Neuronal stem cell (in vitro differentiated cells): ENCODE measurements at regions not wholly inside any gene's neighbourhood (a gene's known extent, or its start where the extent isn't known, plus 50 kb on each side); places are given as distances from the start of the nearest gene placed in this dataset.

ENCODE experiments used
- DNase-seq: peaks from one replicate; pipeline ENCODE4 v3.0.0-alpha.2; 2013; ENCODE audit warnings: low spot score
- H2AFZ ChIP-seq: one replicate; pipeline ENCODE4 v1.6.1; 2013; ENCODE audit warnings: mild to moderate bottlenecking, low read length, inconsistent platforms
- H2AK5ac ChIP-seq: 2 replicates; pipeline ENCODE4 v1.6.1; 2013; ENCODE audit warnings: low read depth, mild to moderate bottlenecking, inconsistent platforms, low read length, moderate library complexity, mixed read lengths
- H2BK120ac ChIP-seq: 2 replicates; pipeline ENCODE4 v1.6.1; 2013; ENCODE audit warnings: low read depth, mild to moderate bottlenecking, inconsistent platforms, low read length, moderate library complexity, mixed read lengths
- H2BK12ac ChIP-seq: one replicate; pipeline ENCODE4 v1.6.1; 2013; ENCODE audit warnings: low read length, inconsistent platforms
- H2BK15ac ChIP-seq: 2 replicates; pipeline ENCODE4 v1.6.1; 2013; ENCODE audit warnings: mild to moderate bottlenecking, low read length, inconsistent platforms, mixed read lengths
- H2BK5ac ChIP-seq: one replicate; pipeline ENCODE4 v1.6.1; 2013; ENCODE audit warnings: inconsistent platforms, mild to moderate bottlenecking, low read length, moderate library complexity
- H3K14ac ChIP-seq: one replicate; pipeline ENCODE4 v1.6.1; 2013; ENCODE audit warnings: low read length, inconsistent platforms
- H3K18ac ChIP-seq: 2 replicates; pipeline ENCODE4 v1.6.1; 2013; ENCODE audit warnings: low read length, inconsistent platforms
- H3K23ac ChIP-seq: 2 replicates; pipeline ENCODE4 v1.6.1; 2013; ENCODE audit warnings: low read depth, mild to moderate bottlenecking, mixed read lengths, low read length, inconsistent platforms; ENCODE audit not compliant: poor library complexity
- H3K27ac ChIP-seq: replicated peaks from 3 replicates; pipeline ENCODE4 v1.5.1; 2013; ENCODE audit warnings: low read length, inconsistent platforms
- H3K27me3 ChIP-seq, 3 experiments: 2 replicates each; pipeline ENCODE4 v1.6.1; 2013; ENCODE audit warnings: low read length in 3 of 3, mild to moderate bottlenecking in 2 of 3, inconsistent platforms in 1 of 3, low read depth in 1 of 3, mixed read lengths in 1 of 3, moderate library complexity in 1 of 3; ENCODE audit not compliant: control insufficient read depth in 3 of 3, insufficient read depth in 3 of 3
- H3K36me3 ChIP-seq, 2 donors: replicated peaks in 1 of 2; 2 replicates each; pipeline ENCODE4 v1.6.1; 2013; ENCODE audit warnings: low read length in 2 of 2; ENCODE audit not compliant: control insufficient read depth in 2 of 2, insufficient read depth in 2 of 2
- H3K4ac ChIP-seq: 2 replicates; pipeline ENCODE4 v1.6.1; 2013; ENCODE audit warnings: inconsistent platforms, mild to moderate bottlenecking, low read length, moderate library complexity
- H3K4me1 ChIP-seq, 2 donors: 1 replicate in 1 of 2; 2 replicates in 1 of 2; pipeline ENCODE4 v1.6.1; 2013; ENCODE audit warnings: low read length in 2 of 2, low read depth in 1 of 2; ENCODE audit not compliant: control insufficient read depth in 2 of 2, insufficient read depth in 1 of 2
- H3K4me2 ChIP-seq: one replicate; pipeline ENCODE4 v1.6.1; 2013; ENCODE audit warnings: mild to moderate bottlenecking, low read length, inconsistent platforms; ENCODE audit not compliant: insufficient read depth, poor library complexity, severe bottlenecking
- H3K4me3 ChIP-seq, 2 donors: 2 replicates each; pipeline ENCODE4 v1.5.1; 2013; ENCODE audit warnings: low read length in 2 of 2, mild to moderate bottlenecking in 2 of 2, inconsistent platforms in 1 of 2, moderate library complexity in 1 of 2
- H3K79me1 ChIP-seq: one replicate; pipeline ENCODE4 v1.6.1; 2013; ENCODE audit warnings: low read depth, mild to moderate bottlenecking, inconsistent platforms, low read length, moderate library complexity
- H3K9ac ChIP-seq: one replicate; pipeline ENCODE4 v1.6.1; 2013; ENCODE audit warnings: mild to moderate bottlenecking, low read depth, low read length, inconsistent platforms; ENCODE audit not compliant: poor library complexity
- H3K9me3 ChIP-seq, 2 donors: replicated peaks in 1 of 2; 2 replicates each; pipeline versions ENCODE3 to v1.6.1; 2013; ENCODE audit warnings: low read length in 2 of 2, mild to moderate bottlenecking in 2 of 2, inconsistent platforms in 1 of 2, low read depth in 1 of 2, mixed read lengths in 1 of 2, moderate library complexity in 1 of 2; ENCODE audit not compliant: control insufficient read depth in 2 of 2, insufficient read depth in 1 of 2
- H4K8ac ChIP-seq: one replicate; pipeline ENCODE4 v1.6.1; 2013; ENCODE audit warnings: low read depth, mild to moderate bottlenecking, inconsistent platforms, low read length, moderate library complexity
- H4K91ac ChIP-seq: one replicate; pipeline ENCODE4 v1.6.1; 2013; ENCODE audit warnings: low read length, low read depth, mild to moderate bottlenecking, inconsistent platforms; ENCODE audit not compliant: poor library complexity
- WGBS, 2 donors: extraction: QIAGEN DNeasy Blood & Tissue Kit; methylation state at CpG; one replicate each; pipeline ENCODE4 v1.1.7; 2013; ENCODE audit warnings: missing lambda C conversion rate in 2 of 2, mixed read lengths in 1 of 2; ENCODE audit not compliant: insufficient read length in 2 of 2, insufficient replicate concordance in 1 of 2; ENCODE audit errors: extremely low coverage in 2 of 2; 5-methylcytosine and 5-hydroxymethylcytosine counted together

DNA sequence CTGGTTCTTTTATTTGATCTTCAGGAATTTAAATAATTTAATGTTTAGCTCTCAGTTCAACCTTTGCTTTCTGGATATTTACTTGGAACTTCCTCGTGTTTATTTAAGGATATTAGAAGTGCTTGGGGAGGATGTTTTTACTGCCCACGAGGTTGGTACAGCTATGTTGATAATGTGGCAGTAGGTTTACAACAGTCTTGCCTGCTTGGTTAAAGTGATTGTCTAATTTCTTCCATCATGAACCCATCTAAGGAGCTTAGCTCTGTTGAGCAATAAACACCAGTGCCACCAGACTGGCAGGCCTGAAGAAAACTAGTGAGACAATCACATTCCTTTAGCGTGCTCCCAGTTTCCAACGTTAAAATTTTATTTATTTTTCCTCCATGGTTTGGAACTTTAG is 94.5 kb downstream of the ICOS start:
- Histone ChIP-seq H2BK12ac (no peak overlapping the region), H3K18ac (no peak overlapping the region), H4K91ac (no peak overlapping the region), H3K4me3 (no peak overlapping the region), H3K4me1 (no peaks in the 10 kb centered on the region), H3K36me3 (no peaks in the 10 kb centered on the region), H3K14ac (no peak overlapping the region), H3K27ac (no peak overlapping the region), H3K9ac (no peak overlapping the region), H3K4me2 (peak overlapping the region; percentile 4), H3K9me3 (no peaks in the 10 kb centered on the region), H2AK5ac (no peak overlapping the region), H4K8ac (no peak overlapping the region), H3K27me3 (no peaks in the 10 kb centered on the region), H3K4ac (no peak overlapping the region), H2AFZ (no peak overlapping the region), H2BK15ac (no peak overlapping the region), H2BK120ac (no peak overlapping the region), H2BK5ac (no peak overlapping the region), H3K79me1 (no peaks in the 10 kb centered on the region), H3K23ac (no peak overlapping the region)
- no peak for DNase-seq
- no CpG with 5 or more reads among the region's 4 CpGs for WGBS, 2 donors

DNA sequence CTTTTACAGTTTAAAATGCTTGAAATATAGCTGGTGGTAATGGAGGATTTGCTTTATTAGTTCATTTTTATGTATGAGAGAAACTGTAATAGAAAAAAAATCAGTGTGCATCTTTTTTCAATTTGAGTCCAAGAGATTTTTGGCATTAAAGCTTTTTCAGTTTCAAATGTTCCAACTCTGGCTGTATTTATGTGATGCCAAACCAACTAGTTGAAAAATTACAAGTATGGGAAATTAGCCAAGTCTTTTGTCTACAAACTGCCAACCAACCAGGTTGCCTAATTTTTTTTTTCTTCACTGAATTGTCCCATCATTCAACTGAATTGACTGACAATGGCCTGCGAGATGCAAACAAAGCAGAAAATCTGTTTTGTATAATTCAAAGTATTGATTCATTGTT is 95.7 kb downstream of the ICOS start:
- Histone ChIP-seq H2BK15ac (no peak overlapping the region), H3K4me3 (no peak overlapping the region), H3K9me3 (no peaks in the 10 kb centered on the region), H2BK12ac (no peak overlapping the region), H3K18ac (no peak overlapping the region), H3K9ac (no peak overlapping the region), H3K27me3 (no peaks in the 10 kb centered on the region), H2AFZ (no peak overlapping the region), H3K36me3 (no peaks in the 10 kb centered on the region), H2BK120ac (no peak overlapping the region), H3K14ac (no peak overlapping the region), H3K4me2 (no peak overlapping the region), H3K27ac (no peak overlapping the region), H3K4me1 (no peaks in the 10 kb centered on the region), H3K23ac (no peak overlapping the region), H4K8ac (no peak overlapping the region), H2BK5ac (no peak overlapping the region), H3K79me1 (no peaks in the 10 kb centered on the region), H2AK5ac (no peak overlapping the region), H4K91ac (no peak overlapping the region), H3K4ac (no peak overlapping the region)
- no CpG with 5 or more reads among the region's 1 CpG for WGBS, 2 donors
- DNase-seq: no peak

DNA sequence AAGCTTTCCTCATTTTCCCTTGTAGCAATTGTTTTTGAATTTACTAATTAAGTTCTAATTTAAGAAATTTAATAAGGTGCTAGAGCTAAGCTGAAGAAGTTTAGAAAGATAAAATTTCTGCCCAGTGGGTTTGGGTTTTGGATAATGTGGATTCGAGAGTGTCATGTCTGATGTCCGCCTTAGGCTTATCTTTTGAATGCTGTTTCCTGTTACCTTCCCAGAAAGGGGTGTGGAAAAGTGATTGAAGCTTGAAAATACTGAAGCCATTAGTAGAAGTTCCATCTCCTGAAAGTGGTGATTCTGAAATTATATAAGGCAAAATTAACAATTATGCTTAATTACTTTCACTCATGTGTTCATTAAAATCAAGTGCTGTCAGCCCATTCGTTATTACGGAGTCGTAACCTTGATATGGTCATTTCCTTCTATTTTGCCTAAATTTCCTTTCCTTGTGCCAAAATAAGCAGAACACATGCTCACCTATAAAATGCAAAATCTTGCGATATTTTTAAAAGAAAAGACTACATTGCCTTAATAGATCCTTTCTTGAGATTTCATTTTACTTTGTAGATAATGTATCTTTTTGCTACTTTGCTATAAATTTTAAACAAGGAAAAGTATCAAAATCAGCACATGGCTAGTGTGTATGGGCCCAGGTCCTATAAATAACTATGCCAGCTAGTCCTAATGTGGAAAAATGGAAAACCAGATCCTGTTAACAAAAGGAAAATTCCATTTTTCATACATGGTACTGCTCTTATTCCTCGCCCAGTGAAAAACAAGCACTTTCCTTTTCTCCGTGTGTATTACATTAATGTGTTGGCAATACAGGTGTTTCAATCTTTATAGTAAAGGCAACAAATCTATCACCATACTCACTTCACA is 97.3 kb downstream of the ICOS start:
- Histone ChIP-seq H3K27me3 (peaks cover 0 to 7% (median 0%) of the 10 kb centered on the region in 3 experiments), H3K4me2 (no peak overlapping the region), H3K14ac (no peak overlapping the region), H4K8ac (no peak overlapping the region), H4K91ac (no peak overlapping the region), H2AK5ac (no peak overlapping the region), H3K4me3 (no peak overlapping the region), H3K27ac (no peak overlapping the region), H2BK12ac (no peak overlapping the region), H3K4ac (no peak overlapping the region), H2BK120ac (no peak overlapping the region), H3K23ac (no peak overlapping the region), H2BK5ac (no peak overlapping the region), H3K79me1 (no peaks in the 10 kb centered on the region), H3K18ac (no peak overlapping the region), H2BK15ac (no peak overlapping the region), H2AFZ (no peak overlapping the region), H3K9me3 (no peaks in the 10 kb centered on the region), H3K36me3 (no peaks in the 10 kb centered on the region), H3K4me1 (no peaks in the 10 kb centered on the region), H3K9ac (no peak overlapping the region)
- DNase-seq: no peak
- WGBS, 2 donors: no CpG with 5 or more reads among the region's 8 CpGs

DNA sequence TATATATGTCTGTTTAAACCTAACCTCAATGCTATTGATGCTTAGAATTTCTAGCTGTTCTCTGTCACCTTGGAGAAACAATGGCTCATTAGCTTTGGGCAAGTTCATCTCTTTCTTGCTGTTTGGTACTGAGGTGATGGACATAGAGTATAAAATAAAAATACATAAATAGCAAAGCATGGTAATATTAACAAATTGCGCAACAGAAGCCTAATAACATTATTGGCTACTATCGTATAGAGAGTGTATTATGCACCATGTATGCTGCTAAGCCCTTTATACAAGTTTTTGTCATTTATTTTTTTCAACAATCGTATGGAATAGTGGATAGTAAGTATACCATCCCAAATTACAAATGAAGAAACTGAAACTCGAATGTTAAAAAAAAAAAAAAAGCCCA is 100.1 kb downstream of the ICOS start:
- Histone ChIP-seq H3K4me2 (no peak overlapping the region), H3K23ac (no peak overlapping the region), H3K36me3 (no peaks in the 10 kb centered on the region), H2BK12ac (no peak overlapping the region), H4K8ac (no peak overlapping the region), H3K27me3 (peaks cover 0 to 18% (median 0%) of the 10 kb centered on the region in 3 experiments), H2BK5ac (no peak overlapping the region), H3K18ac (no peak overlapping the region), H4K91ac (no peak overlapping the region), H3K79me1 (no peaks in the 10 kb centered on the region), H3K4me3 (no peak overlapping the region), H3K4me1 (no peaks in the 10 kb centered on the region), H2BK15ac (no peak overlapping the region), H2BK120ac (no peak overlapping the region), H3K9ac (no peak overlapping the region), H3K4ac (no peak overlapping the region), H3K9me3 (no peaks in the 10 kb centered on the region), H3K14ac (no peak overlapping the region), H2AFZ (no peak overlapping the region), H3K27ac (no peak overlapping the region), H2AK5ac (no peak overlapping the region)
- DNase-seq: no peak
- WGBS, 2 donors: no CpG with 5 or more reads among the region's 4 CpGs
